ENCODE measurements at regions not wholly inside any gene's neighbourhood (a gene's known extent, or its start where the extent isn't known, plus 50 kb on each side); places are given as distances from the start of the nearest gene placed in this dataset.
"Not testable (repeated sequence)": the region's sequence is repeated elsewhere in the genome, so short reads cannot be mapped to it uniquely, and the experiment has no call there.

DNA sequence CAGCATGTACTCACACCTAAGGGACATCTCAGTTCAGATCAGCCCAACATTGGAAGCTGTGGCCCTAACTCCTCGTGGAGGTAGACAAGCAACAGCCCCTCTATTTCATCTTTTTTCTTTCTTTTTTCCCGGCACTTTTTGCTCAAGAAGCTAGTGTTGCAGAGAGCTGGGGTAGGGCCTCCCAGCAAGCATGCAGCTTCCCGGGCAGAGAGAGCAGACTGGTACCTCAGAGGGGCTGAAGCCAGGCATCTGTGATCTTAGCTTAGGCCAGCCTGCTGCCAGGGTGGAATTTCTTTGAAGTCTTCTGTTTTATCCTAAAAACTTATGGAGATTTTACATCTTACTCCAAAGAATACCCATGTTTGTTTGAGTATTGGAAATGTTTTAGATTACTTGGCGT lies 195.4 kb downstream of the C16orf95 start:
- Histone ChIP-seq H3K27ac (ENCODE audit: low read length) (no peak overlapping the region), H3K4me1 (ENCODE audit: insufficient read depth, low read length) (no peaks in the 10 kb centered on the region), H3K9me3 (ENCODE audit: insufficient read depth, low read depth, low read length) (no peaks in the 10 kb centered on the region), H3K4me3 (ENCODE audit: low read length) (no peak overlapping the region), H3K9ac (ENCODE audit: low read depth, low read length) (no peak overlapping the region), H3K27me3 (ENCODE audit: insufficient read depth, low read length) (no peaks in the 10 kb centered on the region), H3K36me3 (ENCODE audit: insufficient read depth, low read depth, low read length) (no peaks in the 10 kb centered on the region)

DNA sequence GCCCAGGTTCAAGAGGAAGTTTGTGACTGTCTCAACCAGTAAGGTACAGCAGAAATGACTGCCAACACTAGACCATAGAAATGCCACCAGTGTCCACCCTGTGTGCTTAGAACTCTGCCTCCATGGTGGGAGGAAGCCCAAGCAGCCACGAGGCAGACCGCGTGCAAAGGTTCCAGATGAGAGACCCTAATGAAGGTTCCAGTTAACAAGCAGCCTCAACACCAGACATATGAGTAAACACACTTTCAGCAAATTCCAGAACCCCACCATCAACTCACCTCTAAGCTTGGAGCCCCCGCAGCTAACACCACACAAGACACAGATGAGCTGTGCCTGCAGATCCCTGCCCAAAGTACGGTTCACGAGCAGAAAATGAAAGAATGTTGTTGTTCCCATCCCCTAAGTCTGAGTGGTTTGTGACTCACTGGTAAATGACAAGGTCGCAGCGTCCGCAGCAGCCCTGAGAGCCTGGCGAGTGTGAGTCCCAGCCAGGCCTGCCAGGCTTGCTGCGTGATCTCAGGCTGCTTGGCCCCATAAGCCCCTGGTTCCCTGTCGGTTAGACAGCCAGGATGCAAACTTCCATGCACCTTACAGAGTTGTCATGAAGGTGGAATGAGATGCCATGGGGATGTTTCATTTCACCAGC lies 193.7 kb downstream of the C16orf95 start:
- no peak overlapping the region for H3K27ac ChIP-seq (ENCODE audit: low read length)

DNA sequence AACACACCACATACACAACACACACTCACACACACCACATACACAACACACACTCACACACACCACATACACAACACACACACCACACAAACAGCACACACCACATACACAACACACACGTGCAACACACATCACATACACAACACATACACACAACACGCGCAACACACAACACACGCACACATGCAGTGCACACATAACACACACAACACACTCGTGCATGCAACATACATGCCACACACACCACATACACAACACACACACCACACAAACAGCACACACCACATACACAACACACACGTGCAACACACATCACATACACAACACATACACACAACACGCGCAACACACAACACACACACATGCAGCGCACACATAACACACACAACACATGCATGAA lies 192.8 kb downstream of the C16orf95 start:
- not testable (repeated sequence) for H3K36me3 ChIP-seq (ENCODE audit: insufficient read depth, low read depth, low read length); H3K4me3 ChIP-seq (ENCODE audit: low read length); H3K9me3 ChIP-seq (ENCODE audit: insufficient read depth, low read depth, low read length); H3K9ac ChIP-seq (ENCODE audit: low read depth, low read length); H3K27me3 ChIP-seq (ENCODE audit: insufficient read depth, low read length); H3K27ac ChIP-seq (ENCODE audit: low read length); H3K4me1 ChIP-seq (ENCODE audit: insufficient read depth, low read length)

More for the DNA sequence above, 193.7 kb downstream of the C16orf95 start:
- H3K27me3 ChIP-seq (ENCODE audit: insufficient read depth, low read length): no peaks in the 10 kb centered on the region
- no peaks in the 10 kb centered on the region for H3K4me1 ChIP-seq (ENCODE audit: insufficient read depth, low read length)
- no peaks in the 10 kb centered on the region for H3K9me3 ChIP-seq (ENCODE audit: insufficient read depth, low read depth, low read length)
- H3K36me3 ChIP-seq (ENCODE audit: insufficient read depth, low read depth, low read length): no peaks in the 10 kb centered on the region
- H3K9ac ChIP-seq (ENCODE audit: low read depth, low read length): no peak overlapping the region
- H3K4me3 ChIP-seq (ENCODE audit: low read length): no peak overlapping the region

DNA sequence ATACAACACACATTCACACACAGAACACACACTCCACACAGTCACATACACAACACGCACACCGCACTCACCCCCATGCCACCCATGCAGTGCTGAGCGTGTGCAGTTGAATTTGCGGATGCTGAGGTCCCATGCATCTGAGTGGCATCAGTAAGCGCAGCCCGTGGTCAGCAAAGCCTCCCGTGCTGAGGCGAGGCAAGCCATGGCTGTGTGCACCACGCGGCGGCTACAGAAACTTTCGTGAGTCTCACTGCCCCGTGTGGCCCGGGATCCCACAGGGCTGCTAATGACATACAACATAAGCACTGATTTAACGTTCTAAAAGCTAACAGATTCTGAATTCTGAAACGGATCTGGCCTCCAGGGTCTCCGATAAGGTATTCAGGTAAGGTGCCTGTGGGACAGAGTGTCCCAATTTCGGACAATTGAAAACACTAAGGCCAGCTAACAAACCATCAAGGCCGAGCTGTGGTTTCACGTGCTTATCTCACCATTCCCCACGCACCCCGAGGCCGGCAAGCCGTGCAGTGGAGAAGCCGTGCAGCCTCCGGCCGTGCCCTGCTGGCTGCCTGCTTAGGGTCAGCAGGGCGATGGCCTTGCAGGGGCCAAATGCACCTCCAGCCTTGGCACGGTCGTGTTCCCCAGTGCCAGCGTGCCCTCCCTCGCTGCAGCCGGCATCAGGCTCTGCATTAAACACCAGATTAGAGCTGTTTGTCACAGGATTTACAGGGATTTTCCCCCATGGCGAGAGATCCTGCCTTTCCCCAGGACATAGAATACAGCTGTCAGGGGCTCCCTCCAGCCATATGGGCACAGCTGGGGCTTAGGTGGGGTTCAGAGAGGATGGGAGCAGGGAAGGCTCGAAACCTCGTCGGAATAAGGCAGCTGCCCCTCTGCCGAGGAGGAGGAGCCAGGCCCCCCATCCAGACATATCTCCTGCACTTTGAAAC lies 191.7 kb downstream of the C16orf95 start:
- Histone ChIP-seq H3K4me3 (ENCODE audit: low read length) (no peak overlapping the region), H3K36me3 (ENCODE audit: insufficient read depth, low read depth, low read length) (no peaks in the 10 kb centered on the region), H3K27ac (ENCODE audit: low read length) (no peak overlapping the region)

DNA sequence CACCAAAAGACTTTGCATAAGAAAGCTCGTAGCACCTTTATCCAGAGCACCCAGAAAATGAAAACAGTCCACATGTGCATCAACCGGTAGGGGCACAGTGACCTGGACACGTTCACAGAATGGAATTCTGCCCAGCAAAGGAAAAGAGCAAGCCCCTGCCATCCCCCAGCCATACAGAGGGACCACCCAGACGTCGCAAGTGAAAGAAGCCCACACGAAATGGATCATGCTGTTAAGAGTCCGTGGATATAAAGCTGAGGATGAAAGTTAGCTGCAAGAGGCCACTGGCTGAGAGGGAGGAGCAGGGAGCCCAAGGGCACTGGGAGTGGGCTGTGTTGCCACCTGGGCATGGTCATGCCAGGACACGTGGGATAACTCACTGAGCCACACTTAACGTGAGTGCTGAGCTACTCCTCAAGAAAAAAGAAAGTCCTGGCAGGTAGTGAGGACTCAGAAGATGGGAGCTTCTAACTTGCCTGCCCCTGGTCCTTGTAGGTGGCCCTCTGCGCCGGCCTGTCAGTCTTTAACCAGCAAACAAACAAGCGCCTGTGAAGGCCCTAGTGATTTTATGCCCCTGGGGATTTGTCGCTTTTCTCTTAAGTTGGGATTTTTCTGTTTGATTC lies 190.7 kb downstream of the C16orf95 start:
- Histone ChIP-seq H3K9ac (ENCODE audit: low read depth, low read length) (no peak overlapping the region), H3K9me3 (ENCODE audit: insufficient read depth, low read depth, low read length) (no peaks in the 10 kb centered on the region), H3K36me3 (ENCODE audit: insufficient read depth, low read depth, low read length) (no peaks in the 10 kb centered on the region), H3K27me3 (ENCODE audit: insufficient read depth, low read length) (no peaks in the 10 kb centered on the region), H3K4me3 (ENCODE audit: low read length) (no peak overlapping the region), H3K4me1 (ENCODE audit: insufficient read depth, low read length) (no peaks in the 10 kb centered on the region), H3K27ac (ENCODE audit: low read length) (no peak overlapping the region)

More for the DNA sequence above, 191.7 kb downstream of the C16orf95 start:
- Histone ChIP-seq H3K9me3 (ENCODE audit: insufficient read depth, low read depth, low read length) (no peaks in the 10 kb centered on the region), H3K4me1 (ENCODE audit: insufficient read depth, low read length) (no peaks in the 10 kb centered on the region), H3K27me3 (ENCODE audit: insufficient read depth, low read length) (no peaks in the 10 kb centered on the region), H3K9ac (ENCODE audit: low read depth, low read length) (no peak overlapping the region)

DNA sequence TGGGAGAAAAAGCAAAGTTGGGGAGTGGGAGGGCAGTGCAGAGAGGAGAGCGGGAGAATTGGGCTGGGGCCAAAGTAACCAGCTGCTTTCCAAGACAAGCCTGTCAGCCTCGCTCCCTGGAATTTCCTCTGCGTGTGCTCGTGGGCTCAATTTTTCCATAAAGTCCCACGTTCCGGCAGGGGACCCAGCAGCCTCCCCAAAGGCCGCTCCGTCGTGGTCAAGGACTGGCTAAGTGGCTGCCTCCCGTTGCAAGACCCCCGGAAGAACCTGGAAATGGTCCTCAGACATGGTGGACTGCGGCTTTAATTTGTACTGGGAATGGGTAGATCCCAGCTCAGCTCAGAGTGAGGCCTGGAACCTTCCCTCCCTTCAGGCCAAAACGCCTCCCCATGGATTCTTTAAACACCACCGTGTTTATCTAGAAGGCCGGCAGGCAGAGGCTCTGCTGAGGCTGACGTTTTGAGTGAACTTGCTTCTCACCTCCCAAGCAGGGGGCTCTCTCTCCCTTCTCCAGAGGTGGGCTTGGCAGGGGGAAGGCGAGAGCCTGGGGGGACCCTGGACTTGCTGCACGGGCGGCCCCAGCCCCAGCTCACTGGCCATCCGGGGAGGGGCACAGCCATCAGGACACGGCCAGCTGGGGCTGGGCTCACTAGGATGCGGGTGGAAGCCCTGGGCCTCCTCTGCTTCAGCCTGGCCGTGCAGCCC lies 190.0 kb downstream of the C16orf95 start:
- Histone ChIP-seq H3K27ac (ENCODE audit: low read length) (no peak overlapping the region), H3K4me1 (ENCODE audit: insufficient read depth, low read length) (no peaks in the 10 kb centered on the region), H3K9me3 (ENCODE audit: insufficient read depth, low read depth, low read length) (no peaks in the 10 kb centered on the region), H3K27me3 (ENCODE audit: insufficient read depth, low read length) (no peaks in the 10 kb centered on the region), H3K36me3 (ENCODE audit: insufficient read depth, low read depth, low read length) (no peaks in the 10 kb centered on the region), H3K9ac (ENCODE audit: low read depth, low read length) (no peak overlapping the region), H3K4me3 (ENCODE audit: low read length) (no peak overlapping the region)

DNA sequence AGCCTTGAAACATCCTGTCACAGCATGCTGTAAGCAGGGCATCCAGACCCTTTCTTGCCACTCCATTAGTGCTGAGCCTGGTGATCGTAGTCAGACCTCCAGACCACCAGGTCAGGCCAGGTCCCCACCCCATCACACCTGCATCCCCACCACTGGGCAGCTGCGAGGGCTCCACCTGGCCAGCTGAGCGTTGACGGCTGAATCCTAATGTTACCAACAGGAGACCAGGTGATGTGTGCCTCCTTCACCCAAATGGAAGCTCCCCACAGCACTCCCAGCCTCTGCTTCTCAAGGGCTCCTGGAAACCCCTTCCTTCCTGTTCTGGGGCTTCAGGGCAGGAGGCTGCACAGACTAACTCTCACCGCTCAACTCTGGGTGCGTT lies 189.4 kb downstream of the C16orf95 start:
- Histone ChIP-seq H3K4me3 (ENCODE audit: low read length) (no peak overlapping the region), H3K9ac (ENCODE audit: low read depth, low read length) (no peak overlapping the region), H3K9me3 (ENCODE audit: insufficient read depth, low read depth, low read length) (no peaks in the 10 kb centered on the region), H3K27me3 (ENCODE audit: insufficient read depth, low read length) (no peaks in the 10 kb centered on the region), H3K36me3 (ENCODE audit: insufficient read depth, low read depth, low read length) (no peaks in the 10 kb centered on the region), H3K27ac (ENCODE audit: low read length) (no peak overlapping the region), H3K4me1 (ENCODE audit: insufficient read depth, low read length) (no peaks in the 10 kb centered on the region)

DNA sequence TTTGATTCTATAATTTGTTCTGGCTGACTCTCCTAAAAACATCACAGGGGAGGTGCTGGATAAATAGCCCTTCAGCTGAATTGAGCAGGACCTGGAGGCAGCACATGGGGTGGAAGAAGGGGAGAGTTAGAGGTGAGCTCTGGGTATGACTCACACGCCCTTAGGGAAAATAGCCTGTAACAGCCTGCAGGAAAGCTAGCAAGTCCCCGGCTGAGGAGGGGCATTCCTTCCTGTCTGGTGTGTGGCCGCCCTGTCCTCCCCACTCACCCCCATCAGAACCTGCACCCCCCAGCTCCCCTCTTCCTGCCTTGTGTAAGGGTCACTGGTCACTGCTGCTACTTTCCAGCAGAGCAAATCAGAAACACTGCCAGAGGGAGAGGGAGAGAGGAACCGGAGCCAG lies 187.4 kb downstream of the C16orf95 start:
- Histone ChIP-seq H3K9ac (ENCODE audit: low read depth, low read length) (no peak overlapping the region), H3K36me3 (ENCODE audit: insufficient read depth, low read depth, low read length) (no peaks in the 10 kb centered on the region), H3K27me3 (ENCODE audit: insufficient read depth, low read length) (no peaks in the 10 kb centered on the region), H3K4me3 (ENCODE audit: low read length) (no peak overlapping the region), H3K27ac (ENCODE audit: low read length) (no peak overlapping the region), H3K9me3 (ENCODE audit: insufficient read depth, low read depth, low read length) (no peaks in the 10 kb centered on the region), H3K4me1 (ENCODE audit: insufficient read depth, low read length) (no peaks in the 10 kb centered on the region)

DNA sequence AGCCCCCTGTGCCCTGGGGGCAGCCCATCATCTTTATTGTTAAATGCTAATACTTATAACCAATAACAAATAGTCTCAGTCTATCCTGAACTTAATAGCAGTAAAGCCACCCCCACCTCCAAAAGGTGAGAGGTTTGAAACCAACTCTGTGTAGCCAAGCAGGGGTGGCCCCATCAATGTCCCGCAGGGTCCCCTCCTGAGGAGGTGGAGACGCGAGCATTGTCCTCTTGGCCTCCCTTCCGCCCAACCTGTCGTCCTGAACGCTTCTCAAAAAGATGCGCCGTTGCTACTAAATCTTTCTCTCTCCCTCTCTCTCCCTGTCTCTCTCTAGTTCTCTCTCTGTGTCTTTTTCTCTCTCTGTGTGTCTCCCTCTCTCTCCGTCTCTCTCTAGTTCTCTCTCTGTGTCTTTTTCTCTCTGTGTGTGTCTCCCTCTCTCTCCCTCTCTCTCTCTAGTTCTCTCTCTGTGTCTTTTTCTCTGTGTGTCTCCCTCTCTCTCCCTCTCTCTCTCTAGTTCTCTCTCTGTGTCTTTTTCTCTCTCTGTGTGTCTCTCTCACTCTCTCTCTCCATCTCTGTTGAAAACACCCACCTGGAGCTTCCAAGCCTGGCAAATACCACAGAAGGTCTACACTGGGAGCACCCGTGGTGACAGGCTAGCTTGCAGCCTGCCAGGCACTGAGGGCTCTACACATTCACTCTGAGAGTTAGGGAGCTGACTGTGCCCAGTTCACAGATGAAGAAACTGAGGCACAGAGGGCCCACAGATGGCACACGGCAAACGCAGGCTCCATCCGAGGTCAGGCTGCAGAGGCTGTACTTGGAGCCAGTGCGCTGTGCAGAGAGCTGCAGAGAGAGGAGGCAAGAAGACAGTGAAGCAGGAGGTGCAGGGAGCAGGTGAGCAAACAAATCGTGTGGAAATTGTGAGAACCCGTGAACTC lies 185.9 kb downstream of the C16orf95 start:
- Histone ChIP-seq H3K4me3 (ENCODE audit: low read length) (no peak overlapping the region), H3K36me3 (ENCODE audit: insufficient read depth, low read depth, low read length) (no peaks in the 10 kb centered on the region), H3K9me3 (ENCODE audit: insufficient read depth, low read depth, low read length) (no peaks in the 10 kb centered on the region), H3K27me3 (ENCODE audit: insufficient read depth, low read length) (no peaks in the 10 kb centered on the region), H3K27ac (ENCODE audit: low read length) (no peak overlapping the region), H3K4me1 (ENCODE audit: insufficient read depth, low read length) (no peaks in the 10 kb centered on the region), H3K9ac (ENCODE audit: low read depth, low read length) (no peak overlapping the region)

DNA sequence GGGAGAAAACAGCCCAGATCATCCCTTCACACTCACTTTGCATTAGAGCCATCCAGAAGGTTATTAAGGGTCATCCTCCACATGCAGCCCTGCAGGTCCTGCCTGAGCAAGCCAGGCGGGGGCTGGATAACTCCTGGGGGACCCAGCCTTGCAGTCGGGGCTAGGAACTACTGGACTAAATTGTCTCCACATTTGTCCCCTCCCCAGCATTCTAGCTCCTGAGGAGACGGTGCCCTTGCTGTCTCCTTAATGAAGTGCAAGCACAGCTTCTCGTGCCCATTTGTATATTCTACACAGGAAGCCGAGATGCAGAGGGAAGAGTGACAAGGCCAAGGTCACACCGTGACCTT lies 185.2 kb downstream of the C16orf95 start:
- no peak overlapping the region for H3K4me3 ChIP-seq (ENCODE audit: low read length)
- no peak overlapping the region for H3K9ac ChIP-seq (ENCODE audit: low read depth, low read length)
- no peak overlapping the region for H3K27ac ChIP-seq (ENCODE audit: low read length)
- H3K27me3 ChIP-seq (ENCODE audit: insufficient read depth, low read length): no peaks in the 10 kb centered on the region
- no peaks in the 10 kb centered on the region for H3K9me3 ChIP-seq (ENCODE audit: insufficient read depth, low read depth, low read length)
- no peaks in the 10 kb centered on the region for H3K36me3 ChIP-seq (ENCODE audit: insufficient read depth, low read depth, low read length)
- H3K4me1 ChIP-seq (ENCODE audit: insufficient read depth, low read length): no peaks in the 10 kb centered on the region
